H1 (cell line): ENCODE measurements at regions not wholly inside any gene's neighbourhood (a gene's known extent, or its start where the extent isn't known, plus 50 kb on each side); places are given as distances from the start of the nearest gene placed in this dataset.

Experiments
- CTCF ChIA-PET: fragments of 300-600 bp; sonication (Branson Sonifier 250); formaldehyde crosslinking; loops from one replicate; lab custom pipeline; 2021; ENCODE audit not compliant: partially characterized antibody; lab: Charles Lee
- POLR2A ChIA-PET: fragments of 300-600 bp; sonication (Branson Sonifier 250); formaldehyde crosslinking; loops from one replicate; lab custom pipeline; 2021; ENCODE audit warnings: inconsistent platforms; ENCODE audit not compliant: partially characterized antibody; lab: Charles Lee
- DNase-seq, 2 experiments: peaks; one replicate each; pipeline versions ENCODE4 v3.0.0 to v3.0.0-alpha.2; 2010 to 2022; ENCODE audit warnings: low spot score in 2 of 2, low read depth in 1 of 2, mixed read lengths in 1 of 2
- FAIRE-seq: peaks from 2 replicates; lab custom pipeline; 2011; peaks lifted over from hg19 to GRCh38; lab: Jason Lieb, UNC
- H2AFZ ChIP-seq: 2 replicates; pipeline ENCODE4 v1.8.1; 2012; ENCODE audit warnings: low read length, inconsistent platforms
- H2AK5ac ChIP-seq: 2 replicates; pipeline ENCODE4 v1.6.1; 2013; ENCODE audit warnings: low read depth, low read length
- H2BK120ac ChIP-seq: replicated peaks from 2 replicates; pipeline ENCODE3; 2013; ENCODE audit warnings: low read depth, low read length, inconsistent platforms
- H2BK12ac ChIP-seq: 2 replicates; pipeline ENCODE4 v1.6.1; 2013; ENCODE audit warnings: low read depth, low read length
- H2BK15ac ChIP-seq: 2 replicates; pipeline ENCODE4 v1.6.1; 2013; ENCODE audit warnings: low read length
- H2BK20ac ChIP-seq: 2 replicates; pipeline ENCODE4 v1.6.1; 2013; ENCODE audit warnings: low read length
- H2BK5ac ChIP-seq: 2 replicates; pipeline ENCODE4 v1.6.1; 2013; ENCODE audit warnings: low read depth, low read length
- H3K14ac ChIP-seq: 2 replicates; pipeline ENCODE4 v1.6.1; 2013; ENCODE audit warnings: inconsistent platforms; ENCODE audit not compliant: insufficient read length
- H3K18ac ChIP-seq: 2 replicates; pipeline ENCODE4 v1.6.1; 2013; ENCODE audit warnings: low read length; ENCODE audit errors: extremely low read depth
- H3K23ac ChIP-seq: 2 replicates; pipeline ENCODE4 v1.6.1; 2013; ENCODE audit warnings: inconsistent platforms; ENCODE audit not compliant: insufficient read length
- H3K23me2 ChIP-seq: 2 replicates; pipeline ENCODE4 v1.6.1; 2013; ENCODE audit warnings: low read depth, low read length
- H3K27ac ChIP-seq: 2 replicates; pipeline ENCODE4 v1.6.1; 2011; ENCODE audit warnings: low read depth, low read length, inconsistent platforms
- H3K27me3 ChIP-seq, 4 experiments: replicated peaks in 1 of 4; 1 replicate in 1 of 4; 2 replicates in 3 of 4; pipeline versions ENCODE4 v1.6.1 to v1.8.1; 2011 to 2013; ENCODE audit warnings: low read length in 3 of 4, mild to moderate bottlenecking in 3 of 4, inconsistent platforms in 2 of 4, mixed read lengths in 2 of 4, moderate library complexity in 1 of 4; ENCODE audit not compliant: control insufficient read depth in 3 of 4, insufficient read depth in 3 of 4; ENCODE audit errors: extremely low read depth in 1 of 4
- H3K36me3 ChIP-seq, 4 experiments: 2 replicates each; pipeline versions ENCODE4 v1.6.1 to v1.8.1; 2011 to 2013; ENCODE audit warnings: mild to moderate bottlenecking in 4 of 4, low read length in 3 of 4, moderate library complexity in 2 of 4, control low read depth in 1 of 4, inconsistent platforms in 1 of 4; ENCODE audit not compliant: insufficient read depth in 4 of 4, control insufficient read depth in 2 of 4
- H3K4ac ChIP-seq: replicated peaks from 2 replicates; pipeline ENCODE3; 2013; ENCODE audit warnings: low read length, low read depth, mixed read lengths, inconsistent platforms; ENCODE audit not compliant: insufficient read length
- H3K4me1 ChIP-seq, 4 experiments: replicated peaks in 1 of 4; 1 replicate in 1 of 4; 2 replicates in 3 of 4; pipeline versions ENCODE4 v1.6.1 to v1.8.1; 2011 to 2013; ENCODE audit warnings: low read length in 3 of 4, inconsistent platforms in 2 of 4, mixed read lengths in 1 of 4; ENCODE audit not compliant: insufficient read depth in 4 of 4, control insufficient read depth in 3 of 4
- H3K4me2 ChIP-seq, 2 experiments: 2 replicates each; pipeline versions ENCODE4 v1.6.1 to v1.8.1; 2011 to 2013; ENCODE audit warnings: low read depth in 2 of 2, low read length in 2 of 2, control low read depth in 1 of 2, inconsistent platforms in 1 of 2, mild to moderate bottlenecking in 1 of 2; ENCODE audit not compliant: insufficient read depth in 1 of 2
- H3K4me3 ChIP-seq, 4 experiments: fragments of 200-600, 300-600 bp in 1 of 4; sonication (generic), shearing (Covaris generic), sonication (Bioruptor Twin) in 1 of 4; 2 replicates each; pipeline versions ENCODE4 v1.5.1 to v1.8.1; 2011 to 2016; ENCODE audit warnings: low read length in 4 of 4, low read depth in 3 of 4, control low read depth in 2 of 4, inconsistent platforms in 2 of 4, mild to moderate bottlenecking in 2 of 4, mixed read lengths in 1 of 4, moderate library complexity in 1 of 4; ENCODE audit not compliant: insufficient read depth in 2 of 4; ENCODE audit errors: extremely low read depth in 1 of 4
- H3K56ac ChIP-seq: replicated peaks from 2 replicates; pipeline ENCODE3; 2013; ENCODE audit warnings: low read depth, mild to moderate bottlenecking, mixed read lengths, low read length, inconsistent platforms; ENCODE audit not compliant: insufficient read length
- H3K79me1 ChIP-seq: 2 replicates; pipeline ENCODE4 v1.6.1; 2013; ENCODE audit warnings: low read depth, low read length, control low read depth
- H3K79me2 ChIP-seq, 2 experiments: 2 replicates each; pipeline versions ENCODE4 v1.6.1 to v1.8.1; 2012 to 2013; ENCODE audit warnings: low read length in 2 of 2, mild to moderate bottlenecking in 2 of 2, inconsistent platforms in 1 of 2; ENCODE audit not compliant: insufficient read depth in 2 of 2, control insufficient read depth in 1 of 2
- H3K9ac ChIP-seq, 4 experiments: replicated peaks in 1 of 4; 1 replicate in 1 of 4; 2 replicates in 3 of 4; pipeline versions ENCODE4 v1.6.1 to v1.8.1; 2011 to 2013; ENCODE audit warnings: low read depth in 3 of 4, low read length in 3 of 4, control low read depth in 2 of 4, mild to moderate bottlenecking in 2 of 4, moderate library complexity in 2 of 4, inconsistent platforms in 1 of 4; ENCODE audit errors: extremely low read depth in 1 of 4
- H3K9me3 ChIP-seq, 2 experiments: 2 replicates each; pipeline versions ENCODE4 v1.6.1 to v1.8.1; 2012 to 2013; ENCODE audit warnings: mild to moderate bottlenecking in 2 of 2, moderate library complexity in 2 of 2, control low read depth in 1 of 2, inconsistent platforms in 1 of 2, low read depth in 1 of 2, low read length in 1 of 2, mixed read lengths in 1 of 2; ENCODE audit not compliant: insufficient read depth in 2 of 2
- H4K20me1 ChIP-seq, 2 experiments: replicated peaks in 1 of 2; 2 replicates each; pipeline versions ENCODE3 to v1.8.1; 2011 to 2013; ENCODE audit warnings: inconsistent platforms in 2 of 2, low read length in 2 of 2, mild to moderate bottlenecking in 1 of 2; ENCODE audit not compliant: insufficient read depth in 2 of 2, control insufficient read depth in 1 of 2
- H4K5ac ChIP-seq: 2 replicates; pipeline ENCODE4 v1.6.1; 2013; ENCODE audit warnings: low read length, low read depth, mixed read lengths, inconsistent platforms; ENCODE audit not compliant: insufficient read length
- H4K8ac ChIP-seq: 2 replicates; pipeline ENCODE4 v1.8.0; 2013; ENCODE audit warnings: mild to moderate bottlenecking, moderate library complexity, low read length, inconsistent platforms; ENCODE audit not compliant: insufficient read depth; ENCODE audit errors: extremely low read depth
- H4K91ac ChIP-seq: replicated peaks from 2 replicates; pipeline ENCODE3; 2013; ENCODE audit warnings: low read length, mixed read lengths, inconsistent platforms; ENCODE audit not compliant: insufficient read length
- ATF2 ChIP-seq: IDR thresholded peaks from 2 replicates; pipeline ENCODE4 v1.6.1; 2012; ENCODE audit warnings: low read length, inconsistent platforms
- CEBPB ChIP-seq: IDR thresholded peaks from 2 replicates; pipeline ENCODE4 v1.6.1; 2012; ENCODE audit warnings: low read depth, low read length
- HDAC2 ChIP-seq, 2 experiments: fragments of 300-600 bp in 1 of 2; sonication (generic) in 1 of 2; IDR thresholded peaks; 2 replicates each; pipeline ENCODE4 v1.6.1; 2011 to 2012; ENCODE audit warnings: low read depth in 2 of 2, low read length in 2 of 2, mild to moderate bottlenecking in 2 of 2, moderate library complexity in 2 of 2, borderline replicate concordance in 1 of 2, inconsistent platforms in 1 of 2
- KDM4A ChIP-seq: IDR thresholded peaks from one replicate; pipeline ENCODE4 v1.7.1; 2012; ENCODE audit warnings: low read depth, mild to moderate bottlenecking, moderate library complexity, low read length, inconsistent platforms; ENCODE audit not compliant: severe bottlenecking
- MAFK ChIP-seq: IDR thresholded peaks from 2 replicates; pipeline ENCODE4 v1.6.1; 2012; ENCODE audit warnings: low read depth, mild to moderate bottlenecking, improper control_type of control experiment, low read length
- NRF1 ChIP-seq: IDR thresholded peaks from 2 replicates; pipeline ENCODE4 v1.6.1; 2011; ENCODE audit warnings: mild to moderate bottlenecking, low read depth, low read length, improper control_type of control experiment
- PHF8 ChIP-seq: fragments of 200-600 bp; sonication (generic); conservative IDR thresholded peaks from 2 replicates; pipeline ENCODE4 v1.7.1; 2012; ENCODE audit warnings: low read depth, mild to moderate bottlenecking, inconsistent platforms, low read length, moderate library complexity
- SP4 ChIP-seq: IDR thresholded peaks from 2 replicates; pipeline ENCODE4 v1.6.1; 2012; ENCODE audit warnings: low read length, inconsistent platforms
- TAF1 ChIP-seq: IDR thresholded peaks from 2 replicates; pipeline ENCODE4 v1.6.1; 2011; ENCODE audit warnings: mild to moderate bottlenecking, low read depth, low read length
- TAF7 ChIP-seq: optimal IDR thresholded peaks from 2 replicates; pipeline ENCODE3; 2011; ENCODE audit warnings: low read depth, mild to moderate bottlenecking, inconsistent platforms, low read length, moderate library complexity, borderline replicate concordance
- WGBS, 2 experiments: shearing (Covaris generic) in 1 of 2; methylation state at CpG; one replicate each; pipeline versions ENCODE4 v1.1.6 to v1.1.7; 2013 to 2015; ENCODE audit warnings: low lambda C conversion rate in 2 of 2, mixed read lengths in 2 of 2, inconsistent platforms in 1 of 2, low coverage in 1 of 2, missing lambda C conversion rate in 1 of 2; ENCODE audit not compliant: insufficient replicate concordance in 2 of 2, insufficient coverage in 1 of 2, insufficient read length in 1 of 2; ENCODE audit errors: extremely low coverage in 1 of 2, missing lambda C conversion rate in 1 of 2; 5-methylcytosine and 5-hydroxymethylcytosine counted together

GRCh38 chr16:86018941-86019340, 120.0 kb downstream of the IRF8 start:
- CTCF ChIA-PET, result interaction anchor here (0.7 to 2.9 kb wide), 20 partner anchors 8 to 504 kb away, joined by 3 to 24 read pairs (median 5); no protein-coding TSS in a partner anchor
- H3K4ac ChIP-seq, result no peak overlapping the region

More at GRCh38 chr16:86018941-86019340, 120.0 kb downstream of the IRF8 start:
- H3K27me3 ChIP-seq, result no peaks in the 10 kb centered on the region; a peak in 1 of 7 replicates
- no peak overlapping the region for H2BK120ac ChIP-seq
- H4K91ac ChIP-seq, result no peak overlapping the region
- TF ChIP-seq ATF2 (no peak), NRF1 (no peak), HDAC2 (IDR thresholded peaks at IDR 0.05; ENCODE audit: borderline replicate concordance in 1 of 2, low read depth in 2 of 2, low read length in 2 of 2) (no peak), SP4 (no peak), TAF1 (no peak), KDM4A (no peak), CEBPB (no peak), MAFK (no peak), PHF8 (no peak), TAF7 (no peak)
- no peak overlapping the region for H2AK5ac ChIP-seq
- H3K14ac ChIP-seq, result no peak overlapping the region
- WGBS, 2 experiments, result 87% methylated on average over 8 of the region's 8 CpGs; no CpG with 5 or more reads in 1 of the 2 experiments
- H3K23ac ChIP-seq, result no peak overlapping the region
- DNase-seq, result no peak
- no peak overlapping the region for H3K56ac ChIP-seq
- no peak overlapping the region for H3K9ac ChIP-seq
- no peak overlapping the region for H2BK15ac ChIP-seq
- no peak overlapping the region for H2AFZ ChIP-seq
- no peaks in the 10 kb centered on the region for H3K23me2 ChIP-seq
- FAIRE-seq, result no peak
- no peak overlapping the region for H3K27ac ChIP-seq
- no peak overlapping the region for H2BK12ac ChIP-seq
- H3K4me3 ChIP-seq, result no peak overlapping the region
- H3K4me2 ChIP-seq, result no peak overlapping the region
- H3K36me3 ChIP-seq, result no peaks in the 10 kb centered on the region
- H3K4me1 ChIP-seq, result no peaks in the 10 kb centered on the region
- no peak overlapping the region for H3K18ac ChIP-seq
- no peaks in the 10 kb centered on the region for H3K79me2 ChIP-seq
- H4K8ac ChIP-seq, result no peak overlapping the region
- peaks cover 5 to 11% of the 10 kb centered on the region in 2 experiments; a peak in 3 of 4 replicates for H3K9me3 ChIP-seq
- H4K20me1 ChIP-seq, result peaks cover 0 to under 1% of the 10 kb centered on the region in 2 experiments
- H3K79me1 ChIP-seq, result no peaks in the 10 kb centered on the region
- no peak overlapping the region for H4K5ac ChIP-seq
- H2BK20ac ChIP-seq, result no peak overlapping the region
- POLR2A ChIA-PET, result no interaction called here
- H2BK5ac ChIP-seq, result no peak overlapping the region
